OCI-LY3 (cell line): ENCODE measurements at regions not wholly inside any gene's neighbourhood (a gene's known extent, or its start where the extent isn't known, plus 50 kb on each side); places are given as distances from the start of the nearest gene placed in this dataset.

Experiments
- EZH2phosphoT487 ChIP-seq: fragments of 200-600 bp; shearing (Covaris generic); IDR thresholded peaks from 2 replicates; pipeline ENCODE4 v1.6.1; 2018; ENCODE audit warnings: antibody characterized with exemption, mixed run types, low read depth
- TF ChIP-seq, protein P1 (sequence below): fragments of 200-600, 300-600 bp; sonication (generic); IDR thresholded peaks from 2 replicates; pipeline ENCODE4 v1.5.1; 2014; ENCODE audit warnings: antibody characterized with exemption, low read length, low read depth

DNA sequence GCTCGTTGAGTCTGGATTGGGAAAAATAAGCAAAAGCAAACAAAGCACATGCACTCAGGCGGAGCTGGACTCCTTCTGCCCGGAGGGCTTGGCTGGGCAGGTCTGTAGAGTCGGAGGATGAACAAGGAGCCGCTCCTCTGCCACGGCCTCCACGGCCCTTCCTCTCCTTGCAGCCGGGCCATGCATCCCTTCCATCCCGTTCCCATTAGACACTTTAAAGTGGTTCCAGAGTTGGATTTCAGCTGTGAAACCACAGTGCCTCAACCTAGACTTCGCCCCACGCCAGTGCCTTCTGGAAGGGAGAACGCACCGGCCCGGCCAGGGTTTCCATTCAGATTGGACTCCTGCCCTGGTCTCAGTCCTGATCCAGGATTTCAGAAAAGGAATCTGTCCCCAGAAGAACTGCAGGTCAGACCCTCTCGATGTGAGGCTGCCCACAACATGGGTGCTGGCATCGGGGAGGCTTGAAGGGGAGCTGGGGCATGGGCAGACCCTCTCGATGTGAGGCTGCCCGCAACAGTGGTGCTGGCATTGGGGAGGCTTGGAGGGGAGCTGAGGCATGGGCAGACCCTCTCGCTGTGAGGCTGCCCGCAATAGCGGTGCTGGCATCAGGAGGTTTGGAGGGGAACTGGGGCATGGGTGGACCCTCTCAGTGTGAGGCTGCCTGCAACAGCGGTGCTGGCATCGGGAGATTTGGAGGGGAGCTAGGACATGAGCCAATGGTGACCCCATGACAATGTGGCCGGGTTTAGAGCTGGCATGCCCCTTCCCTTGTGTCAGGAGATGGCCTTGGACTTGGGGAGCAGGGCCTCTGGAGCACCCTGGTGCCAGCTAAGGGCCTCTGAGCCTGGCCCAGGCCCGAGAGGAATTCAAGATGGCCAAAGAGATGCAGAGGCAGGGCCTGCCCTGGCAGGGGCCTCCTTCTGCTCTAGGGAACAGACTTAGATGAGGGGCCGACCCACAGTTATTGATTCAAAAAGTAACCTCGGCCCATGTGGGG lies 304.5 kb downstream of the NDUFA10 start:
- TF ChIP-seq, protein P1, sequence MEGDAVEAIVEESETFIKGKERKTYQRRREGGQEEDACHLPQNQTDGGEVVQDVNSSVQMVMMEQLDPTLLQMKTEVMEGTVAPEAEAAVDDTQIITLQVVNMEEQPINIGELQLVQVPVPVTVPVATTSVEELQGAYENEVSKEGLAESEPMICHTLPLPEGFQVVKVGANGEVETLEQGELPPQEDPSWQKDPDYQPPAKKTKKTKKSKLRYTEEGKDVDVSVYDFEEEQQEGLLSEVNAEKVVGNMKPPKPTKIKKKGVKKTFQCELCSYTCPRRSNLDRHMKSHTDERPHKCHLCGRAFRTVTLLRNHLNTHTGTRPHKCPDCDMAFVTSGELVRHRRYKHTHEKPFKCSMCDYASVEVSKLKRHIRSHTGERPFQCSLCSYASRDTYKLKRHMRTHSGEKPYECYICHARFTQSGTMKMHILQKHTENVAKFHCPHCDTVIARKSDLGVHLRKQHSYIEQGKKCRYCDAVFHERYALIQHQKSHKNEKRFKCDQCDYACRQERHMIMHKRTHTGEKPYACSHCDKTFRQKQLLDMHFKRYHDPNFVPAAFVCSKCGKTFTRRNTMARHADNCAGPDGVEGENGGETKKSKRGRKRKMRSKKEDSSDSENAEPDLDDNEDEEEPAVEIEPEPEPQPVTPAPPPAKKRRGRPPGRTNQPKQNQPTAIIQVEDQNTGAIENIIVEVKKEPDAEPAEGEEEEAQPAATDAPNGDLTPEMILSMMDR: no peak
- no peak for TF ChIP-seq EZH2phosphoT487
